Adrenal gland (tissue), 5 donors: ENCODE measurements at regions not wholly inside any gene's neighbourhood (a gene's known extent, or its start where the extent isn't known, plus 50 kb on each side); places are given as distances from the start of the nearest gene placed in this dataset.

ENCODE experiments used
- POLR2A ChIP-seq, 2 donors: fragments of 450-650 bp; IDR thresholded peaks; one replicate each; pipeline ENCODE4 v1.6.1; 2017; ENCODE audit warnings: antibody characterized with exemption in 2 of 2, mild to moderate bottlenecking in 2 of 2, moderate library complexity in 1 of 2
- TF ChIP-seq, protein P1 (sequence below), 6 experiments: fragments of 450-650 bp in 4 of 6; fragments of 200-600 bp in 2 of 6; sonication (generic) in 1 of 6; IDR thresholded peaks; 1 replicate in 5 of 6; 2 replicates in 1 of 6; pipeline versions ENCODE4 v1.5.1 to v1.8.0; 2016 to 2021; ENCODE audit warnings: antibody characterized with exemption in 6 of 6, mild to moderate bottlenecking in 2 of 6, moderate library complexity in 1 of 6
- donor health status: DM: no; HTN: no; CAD: no.

DNA sequence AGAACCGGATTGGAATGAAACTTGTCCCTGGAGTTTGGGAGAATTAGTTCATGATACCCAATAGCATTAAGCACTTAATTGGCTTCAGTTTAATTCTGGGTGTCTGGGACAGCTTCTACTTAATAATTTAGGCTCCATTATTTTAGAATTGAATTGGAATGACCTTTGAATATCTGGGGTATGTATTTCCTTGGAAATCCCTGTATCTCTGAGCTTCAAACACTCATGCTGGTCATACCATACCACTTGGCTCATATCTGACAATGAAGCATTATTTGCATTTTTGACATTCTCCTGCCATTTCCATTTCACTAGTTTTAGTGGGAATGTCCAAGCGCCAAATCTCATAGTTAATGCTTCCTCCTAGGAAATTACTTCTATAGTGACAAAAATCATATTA, 393.1 kb downstream of the DIPK2A start:
- TF ChIP-seq, protein P1, sequence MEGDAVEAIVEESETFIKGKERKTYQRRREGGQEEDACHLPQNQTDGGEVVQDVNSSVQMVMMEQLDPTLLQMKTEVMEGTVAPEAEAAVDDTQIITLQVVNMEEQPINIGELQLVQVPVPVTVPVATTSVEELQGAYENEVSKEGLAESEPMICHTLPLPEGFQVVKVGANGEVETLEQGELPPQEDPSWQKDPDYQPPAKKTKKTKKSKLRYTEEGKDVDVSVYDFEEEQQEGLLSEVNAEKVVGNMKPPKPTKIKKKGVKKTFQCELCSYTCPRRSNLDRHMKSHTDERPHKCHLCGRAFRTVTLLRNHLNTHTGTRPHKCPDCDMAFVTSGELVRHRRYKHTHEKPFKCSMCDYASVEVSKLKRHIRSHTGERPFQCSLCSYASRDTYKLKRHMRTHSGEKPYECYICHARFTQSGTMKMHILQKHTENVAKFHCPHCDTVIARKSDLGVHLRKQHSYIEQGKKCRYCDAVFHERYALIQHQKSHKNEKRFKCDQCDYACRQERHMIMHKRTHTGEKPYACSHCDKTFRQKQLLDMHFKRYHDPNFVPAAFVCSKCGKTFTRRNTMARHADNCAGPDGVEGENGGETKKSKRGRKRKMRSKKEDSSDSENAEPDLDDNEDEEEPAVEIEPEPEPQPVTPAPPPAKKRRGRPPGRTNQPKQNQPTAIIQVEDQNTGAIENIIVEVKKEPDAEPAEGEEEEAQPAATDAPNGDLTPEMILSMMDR (IDR thresholded peaks at IDR 0.05), result no peak
- no peak for TF ChIP-seq POLR2A (IDR thresholded peaks at IDR 0.05)
